ENCODE measurements at regions not wholly inside any gene's neighbourhood (a gene's known extent, or its start where the extent isn't known, plus 50 kb on each side); places are given as distances from the start of the nearest gene placed in this dataset.
"Not testable (repeated sequence)": the region's sequence is repeated elsewhere in the genome, so short reads cannot be mapped to it uniquely, and the experiment has no call there.

DNA sequence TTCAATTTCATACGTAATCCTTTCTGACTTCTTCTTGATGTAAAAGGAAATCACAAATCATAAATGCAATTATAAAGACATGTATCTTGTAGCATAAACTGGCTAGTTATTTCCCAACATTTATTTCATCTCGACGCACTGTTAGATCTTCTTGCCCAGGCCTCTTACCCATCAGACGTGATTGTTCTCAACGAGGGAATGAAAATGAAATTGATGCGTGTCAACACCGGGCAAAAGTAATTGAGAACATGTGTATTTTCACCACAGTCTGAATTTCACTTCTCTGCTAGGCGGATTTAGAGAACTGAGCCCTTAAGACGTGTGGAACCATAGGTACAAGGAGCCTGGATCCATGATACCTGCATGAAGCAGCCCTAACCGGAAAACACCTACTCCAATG, 519.7 kb downstream of the KCNT2 start:
- DNase-seq, result no peak

DNA sequence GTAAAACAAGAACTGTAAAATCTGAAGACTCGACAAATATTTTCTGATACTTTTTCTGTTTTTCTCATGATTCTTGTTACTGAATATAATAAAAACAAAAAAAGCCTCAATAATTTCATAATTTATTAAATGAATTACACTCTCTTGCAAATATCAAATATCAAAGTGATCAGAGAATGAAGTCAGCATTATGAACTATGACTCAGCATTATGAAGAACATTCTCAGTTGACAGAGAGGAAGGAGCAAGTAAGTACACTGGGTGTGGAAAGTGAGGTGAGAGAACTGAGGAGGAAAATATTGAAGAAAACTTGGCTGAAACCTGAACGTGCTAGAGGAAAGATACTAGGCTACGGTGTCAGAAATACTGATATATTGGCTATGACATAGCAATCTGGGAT, 529.5 kb downstream of the KCNT2 start:
- DNase-seq, result no peak

DNA sequence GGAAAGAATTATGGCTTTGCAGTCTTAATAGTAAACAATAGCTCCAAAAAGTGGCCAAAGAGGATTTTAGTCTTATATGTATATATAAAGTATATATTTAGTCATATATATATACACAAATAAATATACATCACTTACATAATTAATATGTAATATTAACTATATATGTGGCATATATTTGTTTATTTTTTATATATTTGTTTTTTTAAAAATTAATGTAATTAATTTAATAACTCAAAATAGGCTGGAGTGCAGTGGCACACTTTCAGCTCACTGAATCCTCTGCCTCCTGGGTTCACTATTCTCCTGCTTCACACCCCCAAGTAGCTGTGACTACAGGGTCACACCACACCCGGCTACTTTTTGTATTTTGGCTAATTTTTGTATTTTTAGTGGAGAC, 532.6 kb downstream of the KCNT2 start:
- no peak for DNase-seq

DNA sequence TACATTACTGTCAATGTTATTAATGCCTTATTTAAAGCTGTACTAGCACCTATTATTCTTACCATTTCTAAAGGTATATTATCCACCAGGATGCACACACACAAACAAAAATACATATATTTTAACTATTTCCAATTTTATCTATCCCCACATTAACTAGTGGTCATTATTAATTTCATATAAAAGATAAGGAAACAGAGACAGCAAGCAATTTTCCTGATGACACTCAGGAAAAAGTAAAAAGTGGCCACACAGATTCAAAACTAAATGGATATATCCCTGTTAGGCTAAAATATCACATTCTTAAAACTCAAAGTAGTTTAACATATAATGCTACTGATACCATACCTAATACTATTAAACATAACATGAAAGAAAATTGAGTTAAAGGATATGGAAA, 534.1 kb downstream of the KCNT2 start:
- no peak for DNase-seq

DNA sequence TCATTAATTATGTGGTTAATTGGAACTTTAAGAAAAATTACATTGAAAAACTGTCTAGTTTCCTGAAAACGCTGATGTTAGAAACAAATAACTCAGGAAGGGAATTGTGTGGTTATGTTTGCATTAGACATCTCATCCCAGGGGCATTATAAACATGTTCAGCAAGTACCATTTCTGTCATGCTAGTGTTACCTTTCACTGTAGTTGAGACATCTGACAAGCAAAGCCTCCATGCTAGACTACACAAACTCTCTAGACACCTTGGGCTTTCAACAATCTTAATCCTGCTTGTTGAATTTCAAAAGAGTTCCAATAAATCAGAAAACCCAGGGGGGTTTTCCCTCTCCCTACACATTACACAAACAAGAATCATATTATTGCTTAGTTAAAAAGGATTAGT, 536.8 kb downstream of the KCNT2 start:
- DNase-seq, result no peak

DNA sequence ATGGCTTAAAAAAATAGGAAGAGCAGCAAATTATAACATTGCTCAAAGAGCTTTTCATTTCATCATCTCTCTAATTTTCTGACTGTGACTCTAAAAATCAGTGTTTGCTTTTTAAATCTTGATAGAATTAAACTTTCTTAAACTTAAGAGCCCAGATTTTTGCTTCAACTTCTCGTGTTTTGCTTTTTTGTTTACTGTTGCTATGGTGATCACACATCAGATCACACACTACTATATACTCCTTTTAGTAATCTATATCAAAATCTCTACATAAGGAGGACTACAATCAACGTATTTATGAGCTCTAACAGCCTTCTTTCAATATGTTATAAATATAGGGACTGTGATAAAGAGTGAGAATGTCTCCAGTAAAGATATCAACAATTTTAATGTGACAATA, 537.3 kb downstream of the KCNT2 start:
- DNase-seq, result no peak

DNA sequence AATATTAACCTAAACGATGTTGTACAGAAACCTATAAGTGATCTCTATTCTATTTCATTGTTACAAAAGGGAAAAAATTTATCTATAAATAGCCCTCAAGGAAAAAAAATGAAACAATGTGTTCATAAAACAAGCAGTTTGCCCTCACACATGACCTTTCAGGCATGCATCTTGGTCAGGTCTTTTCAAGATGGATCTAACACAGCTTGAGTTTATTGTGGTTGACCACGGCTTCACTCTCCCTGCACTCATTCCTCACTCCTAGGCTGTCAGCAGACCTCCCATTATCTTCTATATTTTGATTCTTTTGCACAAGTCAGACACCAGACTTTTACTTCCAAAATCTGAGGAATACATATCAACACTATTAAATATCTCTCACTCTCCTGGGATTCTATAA, 544.3 kb downstream of the KCNT2 start:
- DNase-seq, result no peak

DNA sequence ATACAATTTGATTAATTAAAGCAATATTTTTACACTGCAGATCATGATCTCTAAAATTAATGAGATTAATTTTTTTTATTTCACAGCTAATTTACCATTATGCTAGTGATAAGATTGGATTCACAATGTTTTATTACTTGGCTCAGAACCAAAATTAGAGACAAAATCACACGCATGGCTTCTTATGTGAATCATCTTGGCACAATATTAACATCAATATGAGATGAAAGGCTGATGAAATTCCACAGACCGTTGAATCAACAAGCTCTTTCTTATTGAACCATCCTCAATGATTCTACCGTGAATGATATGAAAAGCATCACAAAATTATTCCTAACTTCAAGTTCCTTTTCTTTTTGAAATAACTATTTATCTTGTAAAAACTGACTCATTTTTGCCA, 544.9 kb downstream of the KCNT2 start:
- no peak for DNase-seq

DNA sequence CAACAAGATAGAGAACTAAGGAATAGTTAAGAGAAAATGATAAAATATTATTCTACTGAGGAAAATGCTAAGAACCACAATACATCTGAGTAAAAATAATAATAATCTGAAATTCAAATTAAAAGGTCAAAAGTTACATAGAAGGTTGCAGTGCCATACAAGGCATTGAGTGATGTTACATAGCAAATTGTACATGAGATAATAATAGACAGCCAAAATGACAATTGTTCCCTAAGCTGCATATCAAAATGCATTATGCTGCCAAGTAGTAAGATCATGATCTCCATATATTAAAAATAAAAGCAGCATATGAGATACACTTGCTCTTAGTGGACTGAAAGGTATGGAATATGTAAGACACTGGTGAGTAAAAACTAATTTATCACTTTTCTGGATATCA, 547.7 kb downstream of the KCNT2 start:
- no peak for DNase-seq

DNA sequence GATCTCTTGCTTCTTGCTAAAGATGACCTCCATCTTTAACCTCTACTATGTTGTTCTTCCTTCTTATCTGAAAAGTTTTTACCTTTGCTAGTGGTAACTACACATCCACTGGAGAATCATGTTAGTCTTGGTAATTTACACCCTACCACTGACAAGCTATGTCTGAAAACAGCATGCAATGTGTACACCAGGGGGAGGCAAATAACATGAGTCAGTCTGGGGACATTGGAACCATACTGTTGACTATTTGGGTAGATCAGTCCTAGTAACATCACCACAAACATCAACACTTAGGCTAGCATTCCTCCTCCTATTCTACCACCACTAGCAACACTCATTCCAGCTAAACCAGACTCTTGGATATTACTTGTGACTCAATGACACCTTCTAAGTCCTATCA, 549.0 kb downstream of the KCNT2 start:
- DNase-seq, result no peak

DNA sequence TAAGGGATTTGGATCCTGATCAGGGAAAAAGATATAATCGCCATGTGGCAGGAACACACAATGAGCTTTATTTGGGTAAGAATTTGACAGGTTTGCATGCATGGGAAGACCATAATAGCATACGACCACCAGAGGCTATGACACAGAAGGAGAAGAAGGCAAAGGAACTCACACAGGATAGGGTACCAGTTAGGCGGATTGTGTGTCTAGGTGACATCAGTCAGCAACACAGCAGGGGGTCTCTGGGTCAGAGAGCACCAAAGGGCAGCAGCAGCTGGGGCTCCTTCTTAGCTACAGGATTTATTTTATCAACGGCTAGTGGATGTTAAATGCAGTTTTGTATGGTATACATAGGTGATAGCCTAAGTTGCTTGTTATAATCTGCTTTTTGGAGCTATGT, 551.3 kb downstream of the KCNT2 start:
- DNase-seq, result no peak

DNA sequence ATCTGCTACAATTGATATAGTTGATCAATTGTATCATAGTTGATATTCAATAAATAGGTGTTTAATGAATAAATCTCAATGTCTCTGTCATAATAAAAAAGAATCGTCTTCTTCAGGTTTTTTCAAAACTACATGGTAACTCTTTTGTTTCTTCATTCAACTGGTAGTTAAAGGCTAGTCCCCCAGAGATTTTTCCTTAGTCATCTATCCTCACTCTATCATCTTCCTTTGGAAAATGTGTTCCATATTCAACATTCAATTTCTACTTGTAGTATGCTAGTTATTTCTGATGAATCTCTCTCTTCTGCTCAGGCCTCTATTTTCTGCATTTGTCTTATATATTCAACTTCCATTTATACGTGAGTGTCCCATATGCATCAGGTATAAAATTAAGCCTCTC, 558.8 kb downstream of the KCNT2 start:
- DNase-seq, result no peak

DNA sequence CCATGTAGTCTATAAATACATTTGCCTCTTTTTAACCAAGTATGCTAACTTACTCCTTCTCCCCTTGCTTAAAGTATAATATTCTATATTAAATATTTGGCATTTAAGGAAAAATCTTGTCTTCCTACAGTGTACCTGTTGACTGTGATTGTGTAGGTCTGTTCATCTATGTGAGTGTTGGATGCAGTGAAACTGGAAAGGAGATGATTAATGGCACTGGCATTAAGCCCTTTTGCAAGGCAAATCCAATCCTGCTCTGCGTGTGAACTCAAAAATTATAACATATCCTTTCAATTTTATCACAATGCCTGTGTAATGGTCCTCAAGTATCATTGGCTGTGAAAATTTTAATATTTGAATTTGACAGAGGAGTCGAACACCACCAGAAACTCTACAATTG, 565.0 kb downstream of the KCNT2 start:
- DNase-seq, result no peak

DNA sequence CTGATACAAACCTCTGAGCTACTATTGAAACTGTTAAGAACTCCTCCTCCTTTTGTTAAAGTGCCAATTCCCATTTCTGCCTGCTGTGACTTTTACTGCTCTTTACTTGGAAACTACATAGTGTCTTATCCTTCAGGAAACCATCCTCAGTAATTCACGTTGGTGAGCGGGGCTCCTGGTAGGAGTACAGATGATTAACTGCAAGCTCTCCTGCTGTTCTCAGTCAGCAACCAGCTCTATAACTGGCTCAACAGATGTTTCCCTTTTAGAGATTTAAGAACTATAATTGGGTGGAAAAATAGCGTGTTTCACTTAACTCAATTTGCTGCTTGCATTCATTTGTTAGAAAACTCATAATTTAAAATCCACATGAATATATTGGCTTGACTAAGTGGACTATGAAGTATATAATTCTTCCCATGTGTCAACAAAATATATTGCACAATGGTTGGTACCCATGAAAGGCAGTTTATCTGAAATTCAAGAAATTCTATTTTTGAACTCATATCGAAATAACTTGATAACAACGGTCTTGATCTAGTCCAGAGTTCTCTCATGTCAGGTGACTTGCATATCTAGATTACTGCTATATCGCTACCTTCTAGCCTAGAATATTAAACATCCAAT, 574.0 kb downstream of the KCNT2 start:
- no peak for DNase-seq

DNA sequence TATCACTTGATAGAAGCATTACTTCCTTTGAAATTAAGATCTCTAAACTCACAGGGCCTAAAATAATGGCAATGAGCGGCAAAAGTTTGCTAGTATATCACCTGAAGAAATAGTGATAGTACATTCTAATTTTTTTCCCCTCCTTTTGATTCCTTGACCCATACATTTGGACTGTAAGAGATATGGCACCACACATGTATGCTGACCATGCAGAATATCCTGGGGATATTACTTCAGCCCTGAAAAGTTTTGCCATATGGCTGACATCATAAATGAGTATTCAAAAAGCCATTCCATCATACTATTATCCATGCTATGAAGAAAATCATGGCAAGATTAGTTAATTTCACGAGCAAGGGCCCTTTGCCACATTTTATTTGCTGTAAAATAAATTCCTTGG, 576.9 kb downstream of the KCNT2 start:
- not testable (repeated sequence) for DNase-seq

DNA sequence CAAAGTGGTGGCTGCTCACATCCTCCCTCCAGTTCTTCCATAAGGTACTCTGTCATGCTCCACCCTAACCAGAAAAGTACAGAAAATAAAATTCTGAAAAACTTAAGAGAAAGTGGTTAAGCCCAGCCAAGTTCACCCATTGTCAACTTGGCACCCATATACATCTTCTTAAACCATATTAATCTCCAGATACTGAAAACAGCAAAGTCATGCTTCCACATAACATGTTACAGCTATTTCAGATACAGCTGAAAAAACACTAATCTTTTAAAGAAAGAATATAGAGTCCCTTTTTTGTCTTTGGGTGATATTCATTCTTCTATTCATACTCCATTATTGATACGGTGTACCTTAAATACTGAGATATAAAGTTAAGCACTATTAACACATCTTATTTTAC, 577.8 kb downstream of the KCNT2 start:
- DNase-seq, result no peak

DNA sequence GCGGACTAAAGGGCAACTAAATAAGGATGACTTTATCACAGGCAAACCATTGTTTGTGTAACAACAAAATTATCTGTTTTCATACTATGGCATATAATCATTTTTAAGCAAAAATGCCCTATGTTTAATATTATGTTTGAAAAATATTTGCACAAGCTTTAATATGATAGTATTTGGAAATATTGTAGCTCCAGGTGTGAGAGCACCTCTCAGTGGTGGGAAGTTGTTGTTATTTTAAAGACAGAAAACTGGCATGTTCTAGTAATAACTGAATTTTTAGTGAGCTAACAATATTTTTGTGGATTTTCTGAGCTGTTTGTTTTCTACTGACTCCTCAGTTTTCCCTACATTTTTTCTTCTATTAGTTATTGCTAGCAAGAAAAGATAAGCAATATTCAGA, 578.8 kb downstream of the KCNT2 start:
- no peak for DNase-seq

DNA sequence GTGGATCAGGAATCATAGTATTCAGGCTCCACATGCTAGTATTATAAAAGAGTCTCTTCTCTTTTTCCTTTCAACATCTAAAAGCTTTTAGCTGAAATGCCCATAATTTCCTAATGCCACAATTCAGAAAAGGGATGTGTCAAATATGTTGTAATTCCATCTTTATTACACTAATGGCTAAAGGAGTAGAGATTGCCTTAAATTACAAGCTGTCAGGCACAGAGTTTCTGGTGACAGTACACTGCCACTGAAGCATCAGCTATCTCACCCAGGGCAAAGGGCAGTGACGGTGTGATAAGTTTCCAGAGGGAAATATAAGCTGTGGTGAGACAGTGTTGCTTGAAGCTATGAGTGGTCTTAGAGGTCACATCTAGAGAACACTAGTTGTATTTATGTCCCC, 581.1 kb downstream of the KCNT2 start:
- DNase-seq, result no peak

DNA sequence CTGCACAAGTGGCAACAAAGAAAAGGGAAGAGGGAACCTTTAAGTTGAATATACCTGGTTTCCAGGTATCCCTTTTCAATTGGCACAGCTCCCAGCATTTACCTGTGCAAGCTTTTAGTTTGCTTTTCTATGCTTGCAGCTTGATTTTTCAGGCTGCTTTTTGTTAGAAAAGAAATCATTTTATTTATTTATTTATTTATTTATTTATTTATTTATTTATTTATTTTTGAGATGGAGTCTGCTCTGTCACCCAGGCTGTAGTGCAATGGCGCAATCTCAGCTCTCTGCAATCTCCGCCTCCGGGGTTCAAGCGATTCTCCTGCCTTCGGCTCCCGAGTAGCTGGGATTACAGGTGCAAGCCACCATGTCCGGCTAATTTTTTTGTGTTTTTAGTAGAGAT, 587.1 kb downstream of the KCNT2 start:
- not testable (repeated sequence) for DNase-seq

DNA sequence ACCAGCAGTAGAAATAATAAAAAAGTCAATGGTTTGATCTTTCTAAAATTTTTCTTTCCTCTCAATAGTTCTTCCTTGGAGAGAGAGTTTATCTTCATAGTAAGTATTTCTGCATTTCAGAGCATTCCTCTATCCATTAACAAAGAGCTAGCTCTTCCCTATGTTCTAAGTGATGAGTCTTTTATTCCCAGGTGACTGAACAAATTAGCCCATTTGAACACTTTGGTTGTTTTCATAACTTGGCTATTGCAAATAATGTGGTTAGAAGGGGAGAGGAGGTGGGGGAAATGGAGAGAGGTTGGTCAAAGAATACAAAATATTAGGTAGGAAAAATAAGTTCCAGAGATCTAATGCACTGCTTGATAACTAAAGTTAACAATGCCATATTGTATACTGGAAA, 598.9 kb downstream of the KCNT2 start:
- no peak for DNase-seq

DNA sequence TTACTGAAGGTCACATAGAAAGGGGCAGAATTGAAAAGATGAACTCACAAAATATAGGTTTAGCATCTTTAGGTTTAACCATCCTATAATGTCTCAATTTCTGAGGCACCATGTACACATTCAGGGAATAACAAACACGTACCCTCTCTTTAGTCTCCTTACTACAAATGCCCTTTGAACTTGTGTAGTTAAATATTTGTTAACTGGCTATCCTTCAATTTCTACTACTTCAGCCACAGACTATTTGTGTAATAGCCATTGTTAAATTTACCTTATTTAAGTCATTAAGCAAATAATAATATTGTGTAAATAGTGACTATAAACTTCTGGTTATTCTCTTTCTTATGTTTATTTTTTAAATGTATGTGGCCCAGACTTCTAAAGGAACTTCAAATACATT, 600.5 kb downstream of the KCNT2 start:
- no peak for DNase-seq

DNA sequence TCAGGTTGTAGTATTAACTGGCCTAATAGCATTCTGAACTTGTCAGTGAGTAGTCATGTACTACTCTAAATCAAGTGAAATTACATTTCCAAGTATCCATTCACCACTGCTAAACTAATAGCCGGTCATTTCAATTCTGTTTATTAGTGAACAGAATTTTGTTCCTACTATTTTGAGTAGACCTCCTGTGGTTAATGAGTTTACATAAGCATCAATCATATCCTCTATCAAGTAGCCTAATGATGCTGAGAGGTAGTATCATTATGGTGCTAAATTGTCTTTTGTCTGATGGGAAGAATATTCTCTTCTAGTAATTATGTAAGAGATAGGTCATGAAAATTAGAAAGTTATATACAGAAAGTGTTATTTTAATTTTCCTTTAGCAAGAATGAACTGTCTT, 602.8 kb downstream of the KCNT2 start:
- no peak for DNase-seq

DNA sequence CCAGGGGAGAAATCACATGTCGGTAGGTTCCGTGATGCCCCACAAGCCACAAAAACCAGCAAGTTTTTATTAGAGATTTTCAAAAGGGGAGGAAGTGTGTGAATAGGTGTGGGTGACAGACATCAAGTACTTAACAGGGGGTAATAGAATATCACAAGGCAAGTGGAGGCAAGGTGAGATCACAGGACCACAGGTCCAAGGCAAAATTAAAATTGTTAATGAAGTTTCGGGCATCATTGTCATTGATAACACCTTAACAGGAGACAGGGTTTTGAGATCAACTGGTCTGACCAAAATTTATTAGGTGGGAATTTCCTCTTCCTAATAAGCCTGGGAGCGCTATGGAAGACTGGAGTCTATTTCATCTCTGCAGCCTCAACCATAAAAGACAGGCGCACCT, 603.9 kb downstream of the KCNT2 start:
- DNase-seq, result not testable (repeated sequence)

DNA sequence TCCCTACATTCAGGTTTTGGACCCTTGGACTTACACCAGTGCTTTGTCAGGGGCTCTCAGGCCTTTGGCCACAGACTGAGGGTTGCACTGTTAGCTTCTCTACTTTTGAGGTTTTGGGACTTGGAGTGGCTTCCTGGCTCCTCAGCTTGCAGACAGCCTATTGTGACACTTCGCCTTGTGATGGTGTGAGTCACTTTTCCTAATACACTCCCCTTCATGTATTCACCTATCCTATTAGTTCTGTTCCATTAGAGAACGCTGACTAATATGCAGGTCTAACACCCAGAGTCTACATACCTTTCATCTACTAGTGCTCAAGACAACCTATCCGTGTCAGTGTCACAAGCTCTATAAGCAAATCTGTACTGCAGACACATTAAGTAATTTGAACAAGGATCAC, 605.3 kb downstream of the KCNT2 start:
- no peak for DNase-seq

DNA sequence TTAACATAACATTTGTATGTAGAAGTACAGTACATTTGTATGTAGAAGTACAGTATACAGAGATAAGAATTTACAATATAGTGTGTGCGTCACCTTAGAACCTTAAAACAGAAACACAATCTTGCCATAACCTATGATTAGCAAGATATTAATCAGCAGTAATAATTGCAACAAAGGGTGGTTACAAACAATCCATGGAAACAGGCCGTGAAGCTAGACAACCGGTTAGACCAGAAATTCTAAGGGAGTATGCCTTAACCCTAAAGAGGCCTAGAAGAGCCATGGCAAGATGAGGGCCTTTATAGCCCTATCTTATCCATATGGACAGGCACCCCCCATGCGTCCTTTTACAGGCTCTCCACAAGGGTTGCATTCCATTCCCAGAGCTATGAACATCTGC, 605.9 kb downstream of the KCNT2 start:
- DNase-seq, result not testable (repeated sequence)

DNA sequence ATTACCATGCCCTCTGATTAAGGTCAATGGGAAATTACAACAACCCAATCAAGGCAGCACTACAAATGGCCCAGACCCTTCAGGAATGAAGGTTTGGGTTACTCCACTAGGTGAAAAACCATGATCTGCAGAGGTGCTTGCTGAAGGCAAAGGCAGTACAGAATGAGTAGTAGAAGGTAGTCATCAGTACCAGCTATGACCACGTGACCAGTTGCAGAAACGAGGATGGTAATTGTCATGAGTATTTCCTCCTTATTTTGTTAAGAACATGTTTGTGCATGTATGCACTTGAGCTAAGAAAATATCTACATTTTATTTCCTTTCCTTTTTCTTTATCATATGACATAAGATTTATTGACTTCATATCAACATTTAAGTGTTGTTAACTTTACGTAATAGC, 607.1 kb downstream of the KCNT2 start:
- DNase-seq, result no peak
